ENCODE measurements at regions not wholly inside any gene's neighbourhood (a gene's known extent, or its start where the extent isn't known, plus 50 kb on each side); places are given as distances from the start of the nearest gene placed in this dataset.

- ChIA-PET POLR2A (no interaction called here), RAD21 (ENCODE audit: low non-redundant PET in 1 of 2, low total read pairs in 2 of 2, uncharacterized antibody in 2 of 2, unreplicated experiment in 2 of 2) (no interaction called here), CTCF (no interaction called here)
- H2AFZ ChIP-seq (ENCODE audit: low read depth, low read length, poor library complexity, severe bottlenecking), result no peak overlapping the region
- no peaks in the 10 kb centered on the region for H3K9me2 ChIP-seq (ENCODE audit: insufficient read depth)
- intact Hi-C loops (cut with micrococcal nuclease), result no loop called here
- BruUV-seq (replicated peaks), result no TSS peak
- no peaks in the 10 kb centered on the region; a peak in 1 of 4 replicates for H3K36me3 ChIP-seq (ENCODE audit: control insufficient read depth in 1 of 2, insufficient read depth in 2 of 2, low read length in 2 of 2)
- no peak overlapping the region for H3K9ac ChIP-seq (ENCODE audit: low read length)
- no peaks in the 10 kb centered on the region for H4K20me1 ChIP-seq (ENCODE audit: insufficient read depth)
- no peaks in the 10 kb centered on the region for H3K27me3 ChIP-seq (ENCODE audit: insufficient read depth, low read length)
- H3K4me3 ChIP-seq (replicated peaks in 1 of 2; ENCODE audit: low read depth in 1 of 2, low read length in 2 of 2), result no peak overlapping the region
- no peaks in the 10 kb centered on the region for H3K4me1 ChIP-seq (ENCODE audit: control insufficient read depth in 1 of 2, insufficient read depth in 2 of 2, low read length in 2 of 2)
- TF ChIP-seq SP1 (IDR thresholded peaks at IDR 0.05; ENCODE audit: low read depth) (no peak), TCF7L2 (IDR thresholded peaks at IDR 0.05; ENCODE audit: borderline replicate concordance, extremely low read depth, insufficient read depth, insufficient read length) (no peak), ZFX (IDR thresholded peaks at IDR 0.05) (no peak), POLR2AphosphoS5 (IDR thresholded peaks at IDR 0.05; ENCODE audit: low read depth, low read length) (no peak), ZNF274 (IDR thresholded peaks at IDR 0.05; ENCODE audit: low read depth, low read length) (no peak), CBX3 (IDR thresholded peaks at IDR 0.05; ENCODE audit: low read depth) (no peak), SIN3A (IDR thresholded peaks at IDR 0.05; ENCODE audit: low read depth) (no peak), FOSL1 (IDR thresholded peaks at IDR 0.05; ENCODE audit: low read depth) (no peak), ATF3 (IDR thresholded peaks at IDR 0.05) (no peak), EZH2phosphoT487 (IDR thresholded peaks at IDR 0.05; ENCODE audit: borderline replicate concordance) (no peak), SRF (IDR thresholded peaks at IDR 0.05; ENCODE audit: low read depth) (no peak), CEBPB (IDR thresholded peaks at IDR 0.05; ENCODE audit: low read depth) (no peak), ELF1 (IDR thresholded peaks at IDR 0.05; ENCODE audit: borderline replicate concordance, low read depth) (no peak), REST (IDR thresholded peaks at IDR 0.05; ENCODE audit: low read depth) (no peak)
- TF ChIP-seq, protein P1, sequence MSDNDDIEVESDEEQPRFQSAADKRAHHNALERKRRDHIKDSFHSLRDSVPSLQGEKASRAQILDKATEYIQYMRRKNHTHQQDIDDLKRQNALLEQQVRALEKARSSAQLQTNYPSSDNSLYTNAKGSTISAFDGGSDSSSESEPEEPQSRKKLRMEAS (IDR thresholded peaks at IDR 0.05), result no peak
- DNase-seq (ENCODE audit: low read depth, low spot score) (no peak), ATAC-seq (no peak)
- H3K27ac ChIP-seq (ENCODE audit: low read depth, low read length), result no peak overlapping the region
- no peaks in the 10 kb centered on the region for H3K79me2 ChIP-seq (ENCODE audit: insufficient read depth, low read length)
- H3K4me2 ChIP-seq (ENCODE audit: low read length), result no peak overlapping the region
- H3K9me3 ChIP-seq (ENCODE audit: control insufficient read depth in 1 of 2, insufficient read depth in 1 of 2, low read depth in 1 of 2, low read length in 2 of 2), result peaks cover 6 to 28% of the 10 kb centered on the region in 2 experiments; a peak in 2 of 4 replicates
These were observed 505.1 kb upstream of the TMPRSS15 start for GRCh38 chr21:18908641-18909040.

Data from HCT116 (cell line).